HEK293 (cell line): ENCODE measurements at regions not wholly inside any gene's neighbourhood (a gene's known extent, or its start where the extent isn't known, plus 50 kb on each side); places are given as distances from the start of the nearest gene placed in this dataset.

Experiments
- HOXA7 ChIP-seq: sonication (generic); formaldehyde crosslinking; IDR thresholded peaks from 2 replicates; pipeline ENCODE4 v1.8.1; 2022; ENCODE audit warnings: missing genetic modification reagents, borderline replicate concordance
- MZF1 ChIP-seq: fragments of 450-650 bp; formaldehyde crosslinking; IDR thresholded peaks from 2 replicates; pipeline ENCODE4 v1.5.1; 2017; ENCODE audit warnings: missing biosample characterization, missing genetic modification characterization, borderline replicate concordance
- ZNF211 ChIP-seq: fragments of 450-650 bp; formaldehyde crosslinking; IDR thresholded peaks from 2 replicates; pipeline ENCODE4 v1.5.1; 2016; ENCODE audit warnings: low read depth, missing biosample characterization, missing genetic modification characterization
- ZNF423 ChIP-seq: fragments of 450-650 bp; formaldehyde crosslinking; IDR thresholded peaks from 2 replicates; pipeline ENCODE4 v1.5.1; 2016; ENCODE audit warnings: missing biosample characterization, missing genetic modification characterization
- ZNF510 ChIP-seq: fragments of 450-650 bp; formaldehyde crosslinking; IDR thresholded peaks from 2 replicates; pipeline ENCODE4 v1.5.1; 2018; ENCODE audit warnings: mild to moderate bottlenecking, missing genetic modification characterization, missing biosample characterization; ENCODE audit not compliant: insufficient replicate concordance
- ZNF776 ChIP-seq: fragments of 450-650 bp; formaldehyde crosslinking; IDR thresholded peaks from 2 replicates; pipeline ENCODE4 v1.5.0; 2017; ENCODE audit warnings: missing biosample characterization, missing genetic modification characterization, borderline replicate concordance

DNA sequence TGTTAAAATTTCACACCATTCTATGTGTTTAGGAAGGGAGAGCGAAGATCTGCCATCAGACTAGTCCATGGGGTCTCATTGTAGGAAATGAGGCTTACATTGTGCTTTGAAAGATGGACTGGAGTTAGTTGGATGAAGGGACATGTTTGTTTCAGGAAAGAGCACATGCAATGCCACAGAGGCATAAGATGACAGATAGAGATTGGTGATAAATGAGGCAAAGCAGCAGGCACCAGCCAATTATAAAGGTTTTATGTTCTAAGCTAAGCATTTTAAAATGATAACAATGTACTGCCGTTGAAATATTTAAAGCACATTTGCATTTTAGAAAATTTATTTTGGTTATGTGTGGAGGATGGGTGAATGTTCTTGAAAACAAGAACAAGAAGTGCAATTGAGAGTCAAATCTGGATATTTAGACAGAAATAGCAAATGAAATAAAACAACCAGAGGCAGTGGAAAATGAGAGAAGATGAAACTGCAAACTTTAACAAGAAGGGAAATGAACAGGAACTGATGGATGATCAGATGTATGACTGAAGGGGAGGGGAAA lies 957.2 kb downstream of the FSTL5 start:
- TF ChIP-seq MZF1 (tag by site-specific recombination) (no peak), ZNF776 (no peak), ZNF423 (no peak), HOXA7 (no peak), ZNF510 (tag by site-specific recombination) (no peak), ZNF211 (tag by site-specific recombination) (no peak)
